Fibroblast of lung (primary cell): ENCODE measurements at regions not wholly inside any gene's neighbourhood (a gene's known extent, or its start where the extent isn't known, plus 50 kb on each side); places are given as distances from the start of the nearest gene placed in this dataset.
"Not testable (repeated sequence)": the region's sequence is repeated elsewhere in the genome, so short reads cannot be mapped to it uniquely, and the experiment has no call there.

Experiments used
- EZH2 ChIP-seq: IDR thresholded peaks from 2 replicates; pipeline ENCODE4 v1.5.1; 2012; ENCODE audit warnings: low read length, control low read depth, mild to moderate bottlenecking; ENCODE audit errors: missing control alignments
- TF ChIP-seq, protein P1 (sequence below), 2 donors: IDR thresholded peaks in 1 of 2; conservative IDR thresholded peaks in 1 of 2; 1 replicate in 1 of 2; 2 replicates in 1 of 2; pipeline ENCODE4 v1.5.1; 2011 to 2012; ENCODE audit warnings: low read length in 2 of 2, control low read depth in 1 of 2, inconsistent platforms in 1 of 2, low read depth in 1 of 2, mild to moderate bottlenecking in 1 of 2

DNA sequence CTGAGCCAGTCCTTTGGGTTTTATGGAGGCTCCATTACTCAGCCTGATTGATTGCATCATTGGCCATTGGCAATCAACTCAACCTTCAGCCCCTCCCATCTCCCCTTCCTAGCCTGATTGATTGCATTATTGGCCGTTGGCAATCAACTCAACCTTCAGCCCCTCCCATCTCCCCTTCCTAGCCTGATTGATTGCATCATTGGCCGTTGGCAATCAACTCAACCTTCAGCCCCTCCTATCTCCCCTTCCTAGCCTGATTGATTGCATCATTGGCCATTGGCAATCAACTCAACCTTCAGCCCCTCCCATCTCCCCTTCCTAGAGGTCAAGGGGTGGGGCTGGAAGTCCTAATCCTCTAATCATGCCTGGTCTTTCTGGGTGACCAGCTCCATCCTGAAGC, 103.8 kb upstream of the LRPAP1 start:
- TF ChIP-seq, protein P1, sequence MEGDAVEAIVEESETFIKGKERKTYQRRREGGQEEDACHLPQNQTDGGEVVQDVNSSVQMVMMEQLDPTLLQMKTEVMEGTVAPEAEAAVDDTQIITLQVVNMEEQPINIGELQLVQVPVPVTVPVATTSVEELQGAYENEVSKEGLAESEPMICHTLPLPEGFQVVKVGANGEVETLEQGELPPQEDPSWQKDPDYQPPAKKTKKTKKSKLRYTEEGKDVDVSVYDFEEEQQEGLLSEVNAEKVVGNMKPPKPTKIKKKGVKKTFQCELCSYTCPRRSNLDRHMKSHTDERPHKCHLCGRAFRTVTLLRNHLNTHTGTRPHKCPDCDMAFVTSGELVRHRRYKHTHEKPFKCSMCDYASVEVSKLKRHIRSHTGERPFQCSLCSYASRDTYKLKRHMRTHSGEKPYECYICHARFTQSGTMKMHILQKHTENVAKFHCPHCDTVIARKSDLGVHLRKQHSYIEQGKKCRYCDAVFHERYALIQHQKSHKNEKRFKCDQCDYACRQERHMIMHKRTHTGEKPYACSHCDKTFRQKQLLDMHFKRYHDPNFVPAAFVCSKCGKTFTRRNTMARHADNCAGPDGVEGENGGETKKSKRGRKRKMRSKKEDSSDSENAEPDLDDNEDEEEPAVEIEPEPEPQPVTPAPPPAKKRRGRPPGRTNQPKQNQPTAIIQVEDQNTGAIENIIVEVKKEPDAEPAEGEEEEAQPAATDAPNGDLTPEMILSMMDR (conservative IDR thresholded peaks at IDR 0.05 in 1 of 2, IDR thresholded peaks at IDR 0.05 in 1 of 2; ENCODE audit: low read depth in 1 of 2, low read length in 2 of 2) = not testable (repeated sequence)
- not testable (repeated sequence) for TF ChIP-seq EZH2
